Tibial nerve (tissue), 4 donors: ENCODE measurements at regions not wholly inside any gene's neighbourhood (a gene's known extent, or its start where the extent isn't known, plus 50 kb on each side); places are given as distances from the start of the nearest gene placed in this dataset.

Experiments
- EP300 ChIP-seq, 2 donors: sonication (generic); formaldehyde crosslinking; IDR thresholded peaks; one replicate each; pipeline ENCODE4 v1.6.1; 2017; ENCODE audit warnings: antibody characterized with exemption in 2 of 2, mild to moderate bottlenecking in 1 of 2
- POLR2A ChIP-seq, 2 donors: fragments of 450-650 bp; IDR thresholded peaks; one replicate each; pipeline ENCODE4 v1.6.1; 2017; ENCODE audit warnings: antibody characterized with exemption in 2 of 2, mild to moderate bottlenecking in 2 of 2, moderate library complexity in 2 of 2
- TF ChIP-seq, protein P1 (sequence below), 5 experiments: fragments of 200-600 bp in 3 of 5; fragments of 450-650 bp in 2 of 5; sonication (generic) in 3 of 5; IDR thresholded peaks; one replicate each; pipeline ENCODE4 v1.5.1; 2016 to 2019; ENCODE audit warnings: antibody characterized with exemption in 5 of 5, mild to moderate bottlenecking in 3 of 5, moderate library complexity in 2 of 5

DNA sequence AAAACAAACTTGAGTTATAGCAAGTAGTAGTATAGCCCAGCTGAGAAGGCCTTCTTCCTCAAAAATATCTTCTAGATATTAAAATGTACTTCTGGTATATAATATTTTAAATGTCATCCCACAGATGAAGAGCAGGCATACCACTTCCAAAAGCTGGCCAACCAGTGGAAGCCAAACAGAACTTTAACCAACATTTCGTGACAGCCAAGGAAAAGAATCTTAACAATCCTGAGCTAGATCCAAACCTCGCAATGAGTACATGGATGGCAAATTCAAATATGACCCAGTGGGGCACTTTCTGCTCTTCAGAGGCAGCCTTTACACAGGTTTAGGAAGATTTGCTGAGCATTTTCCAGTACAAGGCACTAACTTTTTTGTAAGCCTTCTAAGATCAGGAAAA lies 91.8 kb upstream of the ACO1 start:
- no peak for TF ChIP-seq POLR2A (IDR thresholded peaks at IDR 0.05)
- TF ChIP-seq, protein P1, sequence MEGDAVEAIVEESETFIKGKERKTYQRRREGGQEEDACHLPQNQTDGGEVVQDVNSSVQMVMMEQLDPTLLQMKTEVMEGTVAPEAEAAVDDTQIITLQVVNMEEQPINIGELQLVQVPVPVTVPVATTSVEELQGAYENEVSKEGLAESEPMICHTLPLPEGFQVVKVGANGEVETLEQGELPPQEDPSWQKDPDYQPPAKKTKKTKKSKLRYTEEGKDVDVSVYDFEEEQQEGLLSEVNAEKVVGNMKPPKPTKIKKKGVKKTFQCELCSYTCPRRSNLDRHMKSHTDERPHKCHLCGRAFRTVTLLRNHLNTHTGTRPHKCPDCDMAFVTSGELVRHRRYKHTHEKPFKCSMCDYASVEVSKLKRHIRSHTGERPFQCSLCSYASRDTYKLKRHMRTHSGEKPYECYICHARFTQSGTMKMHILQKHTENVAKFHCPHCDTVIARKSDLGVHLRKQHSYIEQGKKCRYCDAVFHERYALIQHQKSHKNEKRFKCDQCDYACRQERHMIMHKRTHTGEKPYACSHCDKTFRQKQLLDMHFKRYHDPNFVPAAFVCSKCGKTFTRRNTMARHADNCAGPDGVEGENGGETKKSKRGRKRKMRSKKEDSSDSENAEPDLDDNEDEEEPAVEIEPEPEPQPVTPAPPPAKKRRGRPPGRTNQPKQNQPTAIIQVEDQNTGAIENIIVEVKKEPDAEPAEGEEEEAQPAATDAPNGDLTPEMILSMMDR (IDR thresholded peaks at IDR 0.05) = no peak
- TF ChIP-seq EP300 (IDR thresholded peaks at IDR 0.05) = no peak
